Panc1 (cell line): ENCODE measurements at regions not wholly inside any gene's neighbourhood (a gene's known extent, or its start where the extent isn't known, plus 50 kb on each side); places are given as distances from the start of the nearest gene placed in this dataset.

Experiments
- POLR2AphosphoS5 ChIP-seq: IDR thresholded peaks from 2 replicates; pipeline ENCODE4 v1.6.1; 2012; ENCODE audit warnings: mild to moderate bottlenecking, low read depth, low read length, moderate library complexity
- SIN3A ChIP-seq: IDR thresholded peaks from 2 replicates; pipeline ENCODE4 v1.6.1; 2012; ENCODE audit warnings: low read depth, mild to moderate bottlenecking, low read length, moderate library complexity, borderline replicate concordance; ENCODE audit not compliant: insufficient read depth
- TF ChIP-seq, protein P1 (sequence below): fragments of 450-650 bp; IDR thresholded peaks from 2 replicates; pipeline ENCODE4 v1.5.1; 2017; ENCODE audit warnings: mild to moderate bottlenecking
- TF ChIP-seq, protein P2 (sequence below), 2 experiments: IDR thresholded peaks; 2 replicates each; pipeline ENCODE4 v1.6.1; 2011 to 2012; ENCODE audit warnings: low read depth in 2 of 2, control low read depth in 1 of 2, low read length in 1 of 2, mild to moderate bottlenecking in 1 of 2, moderate library complexity in 1 of 2; ENCODE audit not compliant: insufficient read depth in 1 of 2

DNA sequence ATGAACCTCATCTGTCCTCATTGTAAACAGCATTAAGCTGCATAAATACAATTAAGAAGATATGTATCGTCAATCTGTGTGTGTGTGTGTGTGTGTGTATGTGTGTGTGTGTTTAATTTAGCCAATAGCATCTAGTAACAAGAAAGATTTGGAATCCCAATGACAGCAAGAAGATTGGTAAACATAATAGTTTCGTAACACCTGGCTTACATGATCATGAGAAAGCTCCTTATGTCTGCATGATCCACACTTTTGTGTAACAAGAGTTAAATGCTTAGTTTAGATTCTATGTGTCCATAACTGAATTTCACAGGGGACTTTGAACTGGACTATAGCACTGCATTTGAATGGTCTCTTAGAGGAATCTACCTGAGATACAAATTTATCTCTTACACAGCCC, 191.0 kb upstream of the BET1 start:
- TF ChIP-seq, protein P1, sequence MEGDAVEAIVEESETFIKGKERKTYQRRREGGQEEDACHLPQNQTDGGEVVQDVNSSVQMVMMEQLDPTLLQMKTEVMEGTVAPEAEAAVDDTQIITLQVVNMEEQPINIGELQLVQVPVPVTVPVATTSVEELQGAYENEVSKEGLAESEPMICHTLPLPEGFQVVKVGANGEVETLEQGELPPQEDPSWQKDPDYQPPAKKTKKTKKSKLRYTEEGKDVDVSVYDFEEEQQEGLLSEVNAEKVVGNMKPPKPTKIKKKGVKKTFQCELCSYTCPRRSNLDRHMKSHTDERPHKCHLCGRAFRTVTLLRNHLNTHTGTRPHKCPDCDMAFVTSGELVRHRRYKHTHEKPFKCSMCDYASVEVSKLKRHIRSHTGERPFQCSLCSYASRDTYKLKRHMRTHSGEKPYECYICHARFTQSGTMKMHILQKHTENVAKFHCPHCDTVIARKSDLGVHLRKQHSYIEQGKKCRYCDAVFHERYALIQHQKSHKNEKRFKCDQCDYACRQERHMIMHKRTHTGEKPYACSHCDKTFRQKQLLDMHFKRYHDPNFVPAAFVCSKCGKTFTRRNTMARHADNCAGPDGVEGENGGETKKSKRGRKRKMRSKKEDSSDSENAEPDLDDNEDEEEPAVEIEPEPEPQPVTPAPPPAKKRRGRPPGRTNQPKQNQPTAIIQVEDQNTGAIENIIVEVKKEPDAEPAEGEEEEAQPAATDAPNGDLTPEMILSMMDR, result no peak
- TF ChIP-seq SIN3A, result no peak
- TF ChIP-seq, protein P2, sequence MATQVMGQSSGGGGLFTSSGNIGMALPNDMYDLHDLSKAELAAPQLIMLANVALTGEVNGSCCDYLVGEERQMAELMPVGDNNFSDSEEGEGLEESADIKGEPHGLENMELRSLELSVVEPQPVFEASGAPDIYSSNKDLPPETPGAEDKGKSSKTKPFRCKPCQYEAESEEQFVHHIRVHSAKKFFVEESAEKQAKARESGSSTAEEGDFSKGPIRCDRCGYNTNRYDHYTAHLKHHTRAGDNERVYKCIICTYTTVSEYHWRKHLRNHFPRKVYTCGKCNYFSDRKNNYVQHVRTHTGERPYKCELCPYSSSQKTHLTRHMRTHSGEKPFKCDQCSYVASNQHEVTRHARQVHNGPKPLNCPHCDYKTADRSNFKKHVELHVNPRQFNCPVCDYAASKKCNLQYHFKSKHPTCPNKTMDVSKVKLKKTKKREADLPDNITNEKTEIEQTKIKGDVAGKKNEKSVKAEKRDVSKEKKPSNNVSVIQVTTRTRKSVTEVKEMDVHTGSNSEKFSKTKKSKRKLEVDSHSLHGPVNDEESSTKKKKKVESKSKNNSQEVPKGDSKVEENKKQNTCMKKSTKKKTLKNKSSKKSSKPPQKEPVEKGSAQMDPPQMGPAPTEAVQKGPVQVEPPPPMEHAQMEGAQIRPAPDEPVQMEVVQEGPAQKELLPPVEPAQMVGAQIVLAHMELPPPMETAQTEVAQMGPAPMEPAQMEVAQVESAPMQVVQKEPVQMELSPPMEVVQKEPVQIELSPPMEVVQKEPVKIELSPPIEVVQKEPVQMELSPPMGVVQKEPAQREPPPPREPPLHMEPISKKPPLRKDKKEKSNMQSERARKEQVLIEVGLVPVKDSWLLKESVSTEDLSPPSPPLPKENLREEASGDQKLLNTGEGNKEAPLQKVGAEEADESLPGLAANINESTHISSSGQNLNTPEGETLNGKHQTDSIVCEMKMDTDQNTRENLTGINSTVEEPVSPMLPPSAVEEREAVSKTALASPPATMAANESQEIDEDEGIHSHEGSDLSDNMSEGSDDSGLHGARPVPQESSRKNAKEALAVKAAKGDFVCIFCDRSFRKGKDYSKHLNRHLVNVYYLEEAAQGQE (IDR thresholded peaks at IDR 0.05; ENCODE audit: insufficient read depth in 1 of 2, low read depth in 2 of 2, low read length in 1 of 2), result no peak
- no peak for TF ChIP-seq POLR2AphosphoS5
